ENCODE measurements at regions not wholly inside any gene's neighbourhood (a gene's known extent, or its start where the extent isn't known, plus 50 kb on each side); places are given as distances from the start of the nearest gene placed in this dataset.

DNA sequence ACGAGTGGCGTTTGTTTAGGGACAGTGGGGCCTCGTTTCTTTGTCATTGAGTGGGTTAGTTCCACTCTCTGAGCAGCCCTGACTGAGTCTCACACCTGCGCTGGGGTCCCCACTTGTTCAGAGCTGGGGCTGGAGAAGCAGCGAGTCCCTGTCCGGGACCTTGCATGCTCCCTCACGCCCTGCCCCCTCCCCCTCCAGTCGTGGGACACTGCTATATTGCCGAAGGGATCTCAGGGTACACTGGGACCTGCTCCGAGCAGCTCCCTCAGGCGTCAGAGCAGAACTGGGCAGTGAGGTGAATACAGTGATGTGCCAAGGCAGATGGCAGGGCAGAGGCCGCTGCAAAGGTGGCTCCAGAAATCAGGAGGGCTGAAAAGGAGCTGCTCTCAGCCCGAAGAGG lies 59.9 kb upstream of the KLF13 start:
- peak overlapping the region; percentile 69 for H3K4me3 Mint-ChIP-seq
- ATAC-seq (peak; percentile 13 to 30 (median 15)), DNase-seq (no peak)
- Histone ChIP-seq H3K4me3 (ENCODE audit: low read length) (no peak overlapping the region), H3K9me3 (ENCODE audit: control insufficient read depth, insufficient read depth, low read length) (no peaks in the 10 kb centered on the region), H3K27ac (ENCODE audit: low read length) (peak overlapping the region; percentile 63), H3K4me1 (ENCODE audit: control insufficient read depth, insufficient read depth, low read length) (peaks cover 68% of the 10 kb centered on the region), H3K36me3 (ENCODE audit: control insufficient read depth, insufficient read depth, low read length) (no peaks in the 10 kb centered on the region), H3K27me3 (ENCODE audit: control insufficient read depth, insufficient read depth, low read length) (no peaks in the 10 kb centered on the region)
- H3K27ac Mint-ChIP-seq: peak overlapping the region; percentile 87 to 94
- no peaks in the 10 kb centered on the region for H3K9me3 Mint-ChIP-seq
- intact Hi-C loops (cut with micrococcal nuclease): loop anchor here (5.0 to 10.0 kb wide), 3 partner anchors 52 to 221 kb away; partner anchors contain the start of gene KLF13
- no peaks in the 10 kb centered on the region for H3K27me3 Mint-ChIP-seq (ENCODE audit: low read depth in 2 of 2)
- TF ChIP-seq, protein P1, sequence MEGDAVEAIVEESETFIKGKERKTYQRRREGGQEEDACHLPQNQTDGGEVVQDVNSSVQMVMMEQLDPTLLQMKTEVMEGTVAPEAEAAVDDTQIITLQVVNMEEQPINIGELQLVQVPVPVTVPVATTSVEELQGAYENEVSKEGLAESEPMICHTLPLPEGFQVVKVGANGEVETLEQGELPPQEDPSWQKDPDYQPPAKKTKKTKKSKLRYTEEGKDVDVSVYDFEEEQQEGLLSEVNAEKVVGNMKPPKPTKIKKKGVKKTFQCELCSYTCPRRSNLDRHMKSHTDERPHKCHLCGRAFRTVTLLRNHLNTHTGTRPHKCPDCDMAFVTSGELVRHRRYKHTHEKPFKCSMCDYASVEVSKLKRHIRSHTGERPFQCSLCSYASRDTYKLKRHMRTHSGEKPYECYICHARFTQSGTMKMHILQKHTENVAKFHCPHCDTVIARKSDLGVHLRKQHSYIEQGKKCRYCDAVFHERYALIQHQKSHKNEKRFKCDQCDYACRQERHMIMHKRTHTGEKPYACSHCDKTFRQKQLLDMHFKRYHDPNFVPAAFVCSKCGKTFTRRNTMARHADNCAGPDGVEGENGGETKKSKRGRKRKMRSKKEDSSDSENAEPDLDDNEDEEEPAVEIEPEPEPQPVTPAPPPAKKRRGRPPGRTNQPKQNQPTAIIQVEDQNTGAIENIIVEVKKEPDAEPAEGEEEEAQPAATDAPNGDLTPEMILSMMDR (IDR thresholded peaks at IDR 0.05): no peak
- 33% methylated on average over 13 of the region's 13 CpGs for WGBS (ENCODE audit: insufficient coverage)
- no peaks in the 10 kb centered on the region for H3K36me3 Mint-ChIP-seq
- peaks cover 52 to 73% of the 10 kb centered on the region in 2 donors for H3K4me1 Mint-ChIP-seq

DNA sequence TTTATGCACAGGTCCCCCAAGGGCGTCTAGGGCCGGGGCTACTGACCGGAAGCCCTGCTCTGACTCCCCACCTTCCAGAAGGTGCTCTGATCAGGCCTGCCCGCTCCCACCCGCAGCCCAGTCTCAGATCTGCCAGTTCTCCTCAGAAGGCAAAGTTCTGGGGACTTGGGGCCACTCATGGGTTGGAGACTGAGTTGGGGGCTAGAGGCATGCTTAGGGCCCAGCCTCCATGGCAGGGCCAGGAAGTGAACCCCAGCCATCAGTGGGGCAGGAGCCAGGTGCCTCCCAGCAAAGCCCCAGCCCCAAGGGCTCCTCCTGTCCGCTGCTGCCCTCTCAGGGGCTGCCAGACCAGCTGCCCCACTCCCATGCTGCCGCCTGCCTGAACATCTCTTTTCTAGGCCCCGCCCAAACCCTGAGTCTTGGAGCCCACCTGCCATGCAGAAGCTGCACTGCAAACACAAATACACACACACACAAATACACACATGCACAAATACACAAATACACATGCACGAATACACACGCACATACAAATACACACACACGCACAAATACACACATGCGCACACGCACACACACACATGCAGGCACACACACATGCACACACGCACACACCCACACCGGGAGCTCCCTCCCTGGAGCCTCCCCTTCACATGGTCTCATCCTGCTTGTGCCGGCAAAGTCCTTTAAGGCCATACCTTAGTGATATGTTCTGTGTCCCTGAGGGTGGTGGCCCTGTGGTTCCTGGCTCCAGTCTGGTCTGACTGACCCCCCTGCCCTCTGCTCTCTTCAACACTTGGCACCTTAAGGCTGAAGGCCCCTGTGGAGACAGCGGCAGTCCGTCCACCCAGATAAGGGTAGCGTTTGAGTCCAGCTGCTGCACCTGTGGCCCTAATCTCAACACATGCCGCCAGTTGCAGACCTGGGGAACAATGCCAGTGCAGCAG lies 59.2 kb upstream of the KLF13 start:
- DNase-seq (peak in 1 of 2 donors; percentile 10), ATAC-seq (no peak)
- TF ChIP-seq, protein P1 (IDR thresholded peaks at IDR 0.05): no peak
- Mint-ChIP-seq H3K4me3 (peak overlapping the region; percentile 72), H3K36me3 (no peaks in the 10 kb centered on the region), H3K9me3 (no peaks in the 10 kb centered on the region), H3K27ac (peak overlapping the region; percentile 56 to 94), H3K4me1 (peaks cover 46 to 65% of the 10 kb centered on the region in 2 donors), H3K27me3 (ENCODE audit: low read depth in 2 of 2) (no peaks in the 10 kb centered on the region)
- H3K27me3 ChIP-seq (ENCODE audit: control insufficient read depth, insufficient read depth, low read length): no peaks in the 10 kb centered on the region
- intact Hi-C loops (cut with micrococcal nuclease): loop anchor here (5.0 to 10.0 kb wide), 3 partner anchors 53 to 220 kb away; partner anchors contain the start of gene KLF13
- H3K27ac ChIP-seq (ENCODE audit: low read length): peak overlapping the region; percentile 63
- peaks cover 66% of the 10 kb centered on the region for H3K4me1 ChIP-seq (ENCODE audit: control insufficient read depth, insufficient read depth, low read length)
- H3K4me3 ChIP-seq (ENCODE audit: low read length): no peak overlapping the region
- H3K36me3 ChIP-seq (ENCODE audit: control insufficient read depth, insufficient read depth, low read length): no peaks in the 10 kb centered on the region
- WGBS (ENCODE audit: insufficient coverage): 87% methylated on average over 20 of the region's 20 CpGs
- no peaks in the 10 kb centered on the region for H3K9me3 ChIP-seq (ENCODE audit: control insufficient read depth, insufficient read depth, low read length)

DNA sequence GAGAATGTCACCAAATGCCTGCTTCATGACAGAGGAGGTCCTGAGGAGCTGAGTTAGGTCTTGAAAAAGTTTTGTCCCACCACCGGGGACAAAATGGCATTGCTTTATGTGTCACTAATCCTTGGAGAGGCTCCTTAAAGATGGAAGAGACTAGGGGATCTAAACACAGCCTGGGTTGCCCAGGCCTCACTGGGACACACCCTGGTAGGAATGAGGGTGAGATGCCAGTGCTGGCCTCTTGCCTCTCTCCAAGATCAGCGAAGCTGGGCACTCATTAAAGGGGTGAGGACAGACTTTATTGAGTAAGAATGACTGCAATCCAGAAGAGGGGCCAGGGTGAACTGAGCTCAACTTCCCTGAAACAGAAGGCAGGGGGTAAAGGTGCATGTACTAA lies 58.5 kb upstream of the KLF13 start:
- no peaks in the 10 kb centered on the region for H3K27me3 Mint-ChIP-seq (ENCODE audit: low read depth in 2 of 2)
- Histone ChIP-seq H3K27ac (ENCODE audit: low read length) (no peak overlapping the region), H3K4me1 (ENCODE audit: control insufficient read depth, insufficient read depth, low read length) (peaks cover 66% of the 10 kb centered on the region), H3K9me3 (ENCODE audit: control insufficient read depth, insufficient read depth, low read length) (no peaks in the 10 kb centered on the region), H3K4me3 (ENCODE audit: low read length) (no peak overlapping the region), H3K27me3 (ENCODE audit: control insufficient read depth, insufficient read depth, low read length) (no peaks in the 10 kb centered on the region), H3K36me3 (ENCODE audit: control insufficient read depth, insufficient read depth, low read length) (no peaks in the 10 kb centered on the region)
- DNase-seq (peak in 1 of 2 donors; percentile 7), ATAC-seq (no peak)
- no peaks in the 10 kb centered on the region for H3K36me3 Mint-ChIP-seq
- WGBS (ENCODE audit: insufficient coverage): 97% methylated on average over 2 of the region's 2 CpGs
- peak overlapping the region; percentile 56 to 94 for H3K27ac Mint-ChIP-seq
- intact Hi-C loops (cut with micrococcal nuclease): loop anchor here (5.0 to 10.0 kb wide), 3 partner anchors 53 to 219 kb away; partner anchors contain the start of gene KLF13
- no peak overlapping the region for H3K4me3 Mint-ChIP-seq
- TF ChIP-seq, protein P1 (IDR thresholded peaks at IDR 0.05): no peak
- H3K9me3 Mint-ChIP-seq: no peaks in the 10 kb centered on the region
- peaks cover 39 to 60% of the 10 kb centered on the region in 2 donors for H3K4me1 Mint-ChIP-seq

Measured in natural killer cell (primary cell).